MM.1S (cell line): ENCODE measurements at regions not wholly inside any gene's neighbourhood (a gene's known extent, or its start where the extent isn't known, plus 50 kb on each side); places are given as distances from the start of the nearest gene placed in this dataset.

Experiments used
- DNase-seq: peaks from one replicate; pipeline ENCODE4 v3.0.0-alpha.2; 2015
- H2AFZ ChIP-seq: fragments of 300-600 bp; sonication (generic); 2 replicates; pipeline ENCODE4 v1.6.0; 2016; ENCODE audit warnings: antibody characterized with exemption, low read length
- H3F3A ChIP-seq: fragments of 300-600 bp; sonication (generic); 2 replicates; pipeline ENCODE4 v1.6.1; 2016; ENCODE audit warnings: mild to moderate bottlenecking, antibody characterized with exemption, low read length, moderate library complexity, mixed read lengths; ENCODE audit not compliant: insufficient read depth
- H3K27ac ChIP-seq: fragments of 300-600 bp; sonication (generic); 2 replicates; pipeline ENCODE4 v1.5.1; 2016; ENCODE audit warnings: mild to moderate bottlenecking, low read length
- H3K27me3 ChIP-seq: fragments of 300-600 bp; sonication (generic); replicated peaks from 2 replicates; pipeline ENCODE4 v1.6.0; 2016; ENCODE audit warnings: low read length; ENCODE audit not compliant: insufficient read depth
- H3K36me3 ChIP-seq: fragments of 300-600 bp; sonication (generic); replicated peaks from 2 replicates; pipeline ENCODE4 v1.6.1; 2016; ENCODE audit warnings: mild to moderate bottlenecking, low read length, mixed read lengths; ENCODE audit not compliant: insufficient read depth
- H3K4me1 ChIP-seq: fragments of 300-600 bp; sonication (generic); 2 replicates; pipeline ENCODE4 v1.6.1; 2016; ENCODE audit warnings: low read length, mixed read lengths
- H3K4me2 ChIP-seq: fragments of 300-600 bp; sonication (generic); 2 replicates; pipeline ENCODE4 v1.6.0; 2016; ENCODE audit warnings: low read depth, low read length
- H3K4me3 ChIP-seq: fragments of 300-600 bp; sonication (generic); 2 replicates; pipeline ENCODE4 v1.5.1; 2016; ENCODE audit warnings: low read length, mixed read lengths
- H3K79me2 ChIP-seq: fragments of 300-600 bp; sonication (generic); 2 replicates; pipeline ENCODE4 v1.6.1; 2016; ENCODE audit warnings: mixed run types, low read length, mixed read lengths
- H3K9ac ChIP-seq: fragments of 300-600 bp; sonication (generic); 2 replicates; pipeline ENCODE4 v1.6.1; 2016; ENCODE audit warnings: low read length, mixed read lengths
- H3K9me2 ChIP-seq: fragments of 300-600 bp; sonication (generic); replicated peaks from 2 replicates; pipeline ENCODE4 v1.6.1; 2016; ENCODE audit warnings: mild to moderate bottlenecking, low read length, mixed read lengths; ENCODE audit not compliant: insufficient read depth
- H3K9me3 ChIP-seq: fragments of 300-600 bp; sonication (generic); replicated peaks from 2 replicates; pipeline ENCODE4 v1.6.1; 2016; ENCODE audit warnings: mild to moderate bottlenecking, low read length, mixed read lengths; ENCODE audit not compliant: insufficient read depth
- H4K20me1 ChIP-seq: fragments of 300-600 bp; sonication (generic); 2 replicates; pipeline ENCODE4 v1.6.1; 2016; ENCODE audit warnings: mild to moderate bottlenecking, low read length, moderate library complexity, mixed read lengths; ENCODE audit not compliant: insufficient read depth
- CTCF ChIP-seq: fragments of 300-600 bp; sonication (generic); IDR thresholded peaks from 2 replicates; pipeline ENCODE4 v1.5.1; 2016; ENCODE audit warnings: antibody characterized with exemption, low read length, mixed read lengths
- EZH2 ChIP-seq: fragments of 300-600 bp; sonication (generic); optimal IDR thresholded peaks from 2 replicates; pipeline ENCODE3; 2017; ENCODE audit warnings: low read depth, mild to moderate bottlenecking, antibody characterized with exemption, low read length, mixed read lengths
- EZH2phosphoT487 ChIP-seq: fragments of 300-600 bp; sonication (generic); IDR thresholded peaks from 2 replicates; pipeline ENCODE4 v1.6.1; 2018; ENCODE audit warnings: antibody characterized with exemption, low read length

DNA sequence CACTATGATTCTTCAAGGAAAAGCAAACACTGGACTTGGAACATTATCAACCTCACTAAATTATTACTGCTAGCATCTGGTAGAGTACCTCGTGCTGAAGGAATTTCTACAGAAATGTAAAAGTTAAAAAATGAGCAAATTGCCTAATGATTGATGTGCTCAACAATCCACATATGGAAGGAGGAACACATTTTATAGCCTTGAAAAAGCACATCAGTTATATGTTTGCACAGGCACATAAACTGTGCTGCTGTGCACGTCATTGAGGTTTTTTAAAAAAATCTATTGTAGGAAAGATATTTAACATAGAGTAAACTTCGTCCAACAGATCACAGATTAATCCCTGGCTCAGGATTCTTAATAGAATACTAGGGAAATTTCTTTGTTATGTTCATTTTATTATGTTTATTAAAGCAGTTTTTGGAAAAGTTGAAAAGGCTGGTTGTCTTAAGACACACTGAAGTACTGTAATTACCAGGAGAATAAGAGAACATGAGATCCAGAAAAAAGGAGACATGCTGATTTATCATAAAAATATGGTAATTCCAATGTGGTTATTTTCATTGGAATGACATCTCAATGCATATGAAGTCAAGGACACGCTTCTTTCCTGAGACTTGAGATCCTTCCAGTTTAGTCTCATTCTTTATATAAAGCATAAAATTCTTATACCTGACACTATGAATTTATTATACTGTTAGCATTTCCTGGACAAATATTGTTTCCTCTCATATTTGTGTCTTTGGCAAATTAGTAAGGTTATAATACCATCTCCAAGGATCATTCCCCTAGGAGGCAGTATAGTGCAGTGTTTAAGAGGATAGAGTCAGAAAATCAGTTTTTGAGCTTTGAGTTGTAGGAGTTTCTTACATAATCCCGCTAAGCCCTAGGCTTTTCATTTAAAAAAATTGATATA lies 511.1 kb downstream of the TENT5A start:
- Histone ChIP-seq H3K9me2 (no peaks in the 10 kb centered on the region), H3K4me3 (no peak overlapping the region), H4K20me1 (no peaks in the 10 kb centered on the region), H3K9me3 (no peaks in the 10 kb centered on the region), H3K27ac (no peak overlapping the region), H3K9ac (no peak overlapping the region), H3K36me3 (no peaks in the 10 kb centered on the region), H2AFZ (no peak overlapping the region), H3K4me1 (no peaks in the 10 kb centered on the region), H3K27me3 (no peaks in the 10 kb centered on the region), H3K79me2 (no peaks in the 10 kb centered on the region), H3F3A (no peaks in the 10 kb centered on the region), H3K4me2 (no peak overlapping the region)
- TF ChIP-seq CTCF (peak; percentile 40), EZH2 (no peak)
- DNase-seq, result peak; percentile 22

GRCh38 chr6:81238390-81238789 lies 514.1 kb downstream of the TENT5A start:
- no peak for TF ChIP-seq EZH2phosphoT487
- TF ChIP-seq EZH2, result no peak
- no peaks in the 10 kb centered on the region for H3K9me2 ChIP-seq

DNA sequence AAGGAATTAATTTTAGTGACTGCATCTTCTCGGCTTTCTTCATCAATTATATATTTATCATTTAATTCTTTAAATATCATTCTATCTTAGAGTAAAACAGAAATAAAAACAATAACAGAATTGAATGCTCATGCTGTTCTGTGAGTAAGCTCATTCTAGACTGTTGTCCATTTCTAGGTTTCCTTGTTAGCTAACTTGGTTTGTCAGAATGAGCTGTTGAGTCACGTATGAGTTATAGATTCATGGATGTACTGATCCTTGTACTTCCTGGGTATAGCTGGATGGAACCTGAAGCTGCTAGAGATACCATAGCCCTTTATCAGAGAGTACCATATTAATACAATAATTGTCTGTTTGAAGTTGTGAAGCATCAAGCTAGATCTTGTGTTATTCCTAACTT lies 515.3 kb downstream of the TENT5A start:
- Histone ChIP-seq H4K20me1 (no peaks in the 10 kb centered on the region), H3K9me3 (no peaks in the 10 kb centered on the region), H3K9me2 (no peaks in the 10 kb centered on the region), H3F3A (no peaks in the 10 kb centered on the region), H2AFZ (no peak overlapping the region), H3K27me3 (no peaks in the 10 kb centered on the region), H3K4me1 (no peaks in the 10 kb centered on the region), H3K9ac (no peak overlapping the region), H3K36me3 (no peaks in the 10 kb centered on the region), H3K79me2 (no peaks in the 10 kb centered on the region), H3K4me3 (no peak overlapping the region), H3K4me2 (no peak overlapping the region), H3K27ac (no peak overlapping the region)
- TF ChIP-seq EZH2 (no peak), EZH2phosphoT487 (no peak), CTCF (no peak)
- DNase-seq, result no peak

More at GRCh38 chr6:81238390-81238789, 514.1 kb downstream of the TENT5A start:
- no peak for DNase-seq
- H3K9ac ChIP-seq, result no peak overlapping the region
- H3K9me3 ChIP-seq, result no peaks in the 10 kb centered on the region
- H2AFZ ChIP-seq, result no peak overlapping the region
- H3K4me2 ChIP-seq, result no peak overlapping the region
- H4K20me1 ChIP-seq, result no peaks in the 10 kb centered on the region
- H3K27ac ChIP-seq, result no peak overlapping the region
- no peaks in the 10 kb centered on the region for H3K27me3 ChIP-seq
- H3F3A ChIP-seq, result no peaks in the 10 kb centered on the region
- H3K79me2 ChIP-seq, result no peaks in the 10 kb centered on the region
- no peak overlapping the region for H3K4me3 ChIP-seq
- no peaks in the 10 kb centered on the region for H3K36me3 ChIP-seq
- H3K4me1 ChIP-seq, result no peaks in the 10 kb centered on the region

DNA sequence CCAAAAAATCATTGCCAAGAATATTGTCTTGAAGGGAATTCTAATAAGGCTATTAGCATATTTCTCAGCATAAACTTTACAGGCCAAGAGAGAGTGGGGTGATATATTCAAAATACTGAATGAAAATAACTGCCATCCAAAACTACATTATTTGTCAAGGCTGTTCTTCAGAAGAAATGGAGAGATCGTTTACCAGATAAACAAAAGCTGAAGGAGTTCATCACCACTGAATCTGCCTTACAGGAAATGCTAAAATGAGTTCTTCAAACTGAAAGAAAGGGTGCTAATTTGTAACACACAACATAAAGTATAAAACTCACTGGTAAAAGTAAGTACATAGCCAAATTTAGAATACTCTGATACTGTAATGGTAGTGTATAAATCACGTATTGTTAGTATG lies 517.0 kb downstream of the TENT5A start:
- no peaks in the 10 kb centered on the region for H3F3A ChIP-seq
- H3K4me2 ChIP-seq, result no peak overlapping the region
- H3K79me2 ChIP-seq, result no peaks in the 10 kb centered on the region
- H3K9me3 ChIP-seq, result no peaks in the 10 kb centered on the region
- H3K9ac ChIP-seq, result no peak overlapping the region
- no peak overlapping the region for H3K27ac ChIP-seq
- TF ChIP-seq EZH2, result no peak
- TF ChIP-seq EZH2phosphoT487, result no peak
- no peak for TF ChIP-seq CTCF
- no peak for DNase-seq
- H3K27me3 ChIP-seq, result no peaks in the 10 kb centered on the region
- no peak overlapping the region for H2AFZ ChIP-seq
- no peaks in the 10 kb centered on the region for H3K9me2 ChIP-seq
- no peaks in the 10 kb centered on the region for H3K36me3 ChIP-seq
- no peaks in the 10 kb centered on the region for H4K20me1 ChIP-seq
- no peak overlapping the region for H3K4me3 ChIP-seq
- no peaks in the 10 kb centered on the region for H3K4me1 ChIP-seq
